Ovary (tissue), 3 donors: ENCODE measurements at regions not wholly inside any gene's neighbourhood (a gene's known extent, or its start where the extent isn't known, plus 50 kb on each side); places are given as distances from the start of the nearest gene placed in this dataset.

ENCODE experiments used
- EP300 ChIP-seq: sonication (generic); formaldehyde crosslinking; IDR thresholded peaks from one replicate; pipeline ENCODE4 v1.6.1; 2017; ENCODE audit warnings: antibody characterized with exemption
- POLR2A ChIP-seq: fragments of 450-650 bp; IDR thresholded peaks from one replicate; pipeline ENCODE4 v1.6.1; 2017; ENCODE audit warnings: antibody characterized with exemption, mild to moderate bottlenecking, moderate library complexity
- TF ChIP-seq, protein P1 (sequence below), 3 donors: fragments of 450-650 bp in 2 of 3; fragments of 200-600 bp in 1 of 3; IDR thresholded peaks; one replicate each; pipeline versions ENCODE4 v1.5.1 to v1.8.0; 2016 to 2022; ENCODE audit warnings: antibody characterized with exemption in 3 of 3, mild to moderate bottlenecking in 1 of 3
- donor health status: DM: no; HTN: no; CAD: no.

DNA sequence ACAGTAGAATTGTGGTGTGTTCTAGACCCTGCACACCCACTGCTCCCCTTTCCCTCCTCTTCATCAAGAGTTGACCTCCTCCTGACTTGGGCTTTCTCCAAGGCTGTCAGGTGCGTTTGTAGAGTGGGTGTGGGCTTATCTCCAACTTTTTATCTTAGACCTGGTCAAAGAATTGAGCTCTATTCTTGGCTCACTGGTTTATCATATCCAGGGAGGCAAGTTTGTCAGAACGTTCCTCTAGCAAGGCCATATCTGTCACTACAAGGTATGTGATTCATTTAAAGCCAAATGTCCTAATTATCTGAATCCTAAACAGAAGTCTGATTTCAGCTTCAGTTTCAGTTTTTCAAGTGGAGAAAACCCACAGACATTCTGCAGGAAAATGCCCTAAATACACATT is 117.1 kb upstream of the MGAT5 start:
- TF ChIP-seq, protein P1, sequence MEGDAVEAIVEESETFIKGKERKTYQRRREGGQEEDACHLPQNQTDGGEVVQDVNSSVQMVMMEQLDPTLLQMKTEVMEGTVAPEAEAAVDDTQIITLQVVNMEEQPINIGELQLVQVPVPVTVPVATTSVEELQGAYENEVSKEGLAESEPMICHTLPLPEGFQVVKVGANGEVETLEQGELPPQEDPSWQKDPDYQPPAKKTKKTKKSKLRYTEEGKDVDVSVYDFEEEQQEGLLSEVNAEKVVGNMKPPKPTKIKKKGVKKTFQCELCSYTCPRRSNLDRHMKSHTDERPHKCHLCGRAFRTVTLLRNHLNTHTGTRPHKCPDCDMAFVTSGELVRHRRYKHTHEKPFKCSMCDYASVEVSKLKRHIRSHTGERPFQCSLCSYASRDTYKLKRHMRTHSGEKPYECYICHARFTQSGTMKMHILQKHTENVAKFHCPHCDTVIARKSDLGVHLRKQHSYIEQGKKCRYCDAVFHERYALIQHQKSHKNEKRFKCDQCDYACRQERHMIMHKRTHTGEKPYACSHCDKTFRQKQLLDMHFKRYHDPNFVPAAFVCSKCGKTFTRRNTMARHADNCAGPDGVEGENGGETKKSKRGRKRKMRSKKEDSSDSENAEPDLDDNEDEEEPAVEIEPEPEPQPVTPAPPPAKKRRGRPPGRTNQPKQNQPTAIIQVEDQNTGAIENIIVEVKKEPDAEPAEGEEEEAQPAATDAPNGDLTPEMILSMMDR (IDR thresholded peaks at IDR 0.05) = no peak
- no peak for TF ChIP-seq POLR2A
- no peak for TF ChIP-seq EP300
